ENCODE measurements at regions not wholly inside any gene's neighbourhood (a gene's known extent, or its start where the extent isn't known, plus 50 kb on each side); places are given as distances from the start of the nearest gene placed in this dataset.

DNA sequence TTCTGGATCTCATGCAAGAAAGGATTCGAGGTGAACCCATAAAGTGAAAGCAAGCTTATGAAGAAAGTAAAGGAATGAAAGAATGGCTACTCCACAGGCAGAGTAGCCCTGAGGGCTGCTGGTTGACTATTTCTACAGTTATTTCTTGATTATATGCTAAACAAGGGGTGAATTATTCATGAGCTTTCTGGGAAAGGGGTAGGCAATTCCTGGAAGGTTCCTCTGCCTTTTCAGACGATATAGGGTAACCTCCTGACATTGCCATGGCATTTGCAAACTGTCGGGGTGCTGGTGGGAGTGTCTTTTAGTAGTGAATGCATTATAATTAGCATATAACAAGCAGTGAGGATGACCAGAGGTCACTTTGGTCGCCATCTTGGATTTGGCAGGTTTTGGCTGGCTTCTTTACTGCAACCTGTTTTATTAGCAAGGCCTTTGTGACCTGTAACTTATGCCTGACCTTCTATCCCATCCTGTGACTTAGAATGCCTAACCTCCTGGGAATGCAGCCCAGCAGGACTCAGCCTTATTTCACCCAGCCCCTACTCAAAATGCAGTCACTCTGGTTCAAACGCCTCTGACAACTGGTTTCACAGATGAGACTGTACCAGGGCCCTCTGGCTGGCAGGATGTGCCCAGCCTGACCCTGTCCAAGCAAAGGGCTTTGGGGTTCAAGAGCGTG lies 157.7 kb upstream of the SFSWAP start:
- TF ChIP-seq LEF1 (IDR thresholded peaks at IDR 0.05; ENCODE audit: borderline replicate concordance) (no peak), ZNF384 (IDR thresholded peaks at IDR 0.05) (no peak), TARDBP (IDR thresholded peaks at IDR 0.05) (no peak), NFRKB (IDR thresholded peaks at IDR 0.05) (no peak), L3MBTL2 (conservative IDR thresholded peaks at IDR 0.05) (no peak), FOXA1 (IDR thresholded peaks at IDR 0.05) (no peak), FOXK2 (IDR thresholded peaks at IDR 0.05) (no peak)
- ChIA-PET POLR2A (no interaction called here), CTCF (no interaction called here)
- no peak for DNase-seq (ENCODE audit: extremely low spot score)

DNA sequence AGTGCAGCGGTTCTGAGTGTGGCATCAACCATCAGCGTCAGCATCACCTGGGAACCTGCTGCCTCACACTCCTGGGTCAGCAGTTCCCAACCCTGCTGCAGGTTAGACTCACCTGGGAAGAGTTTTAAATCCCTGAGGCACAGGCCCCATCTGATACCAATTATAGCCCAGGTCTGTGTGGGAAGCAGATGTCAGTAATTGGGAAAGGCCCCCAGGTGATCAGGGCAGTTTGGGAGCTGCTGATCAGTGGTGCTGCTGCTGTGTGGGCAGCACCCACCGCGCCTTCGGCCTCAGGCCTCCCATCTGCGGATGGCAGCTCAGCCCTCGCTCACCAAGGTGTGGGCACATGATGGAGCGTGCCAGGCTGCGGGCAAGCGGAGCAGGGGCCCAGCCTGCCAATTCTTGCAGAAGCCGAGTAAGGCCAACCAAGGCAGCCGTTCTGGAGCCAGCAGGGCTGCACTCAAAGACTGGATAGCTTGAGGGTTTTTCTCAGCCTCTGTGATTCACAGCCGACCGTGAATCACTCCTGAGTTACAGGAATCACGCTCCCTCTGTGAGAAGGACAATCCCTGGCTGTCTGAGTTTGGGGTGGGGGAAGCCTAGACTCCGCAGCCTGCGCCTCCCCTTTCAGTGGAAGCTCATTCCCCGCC lies 155.6 kb upstream of the SFSWAP start:
- POLR2A ChIA-PET, result no interaction called here
- TF ChIP-seq SP1 (IDR thresholded peaks at IDR 0.05) (no peak), ELF4 (IDR thresholded peaks at IDR 0.05) (no peak), L3MBTL2 (conservative IDR thresholded peaks at IDR 0.05) (no peak), ZNF384 (IDR thresholded peaks at IDR 0.05) (no peak), FOXA1 (IDR thresholded peaks at IDR 0.05) (no peak), TARDBP (IDR thresholded peaks at IDR 0.05) (no peak), FOXM1 (IDR thresholded peaks at IDR 0.05; ENCODE audit: borderline replicate concordance) (no peak), CTBP1 (IDR thresholded peaks at IDR 0.05; ENCODE audit: borderline replicate concordance) (no peak), ARNT (IDR thresholded peaks at IDR 0.05) (no peak), SUZ12 (IDR thresholded peaks at IDR 0.05) (no peak)
- no peak for DNase-seq (ENCODE audit: extremely low spot score)
- CTCF ChIA-PET, result no interaction called here

DNA sequence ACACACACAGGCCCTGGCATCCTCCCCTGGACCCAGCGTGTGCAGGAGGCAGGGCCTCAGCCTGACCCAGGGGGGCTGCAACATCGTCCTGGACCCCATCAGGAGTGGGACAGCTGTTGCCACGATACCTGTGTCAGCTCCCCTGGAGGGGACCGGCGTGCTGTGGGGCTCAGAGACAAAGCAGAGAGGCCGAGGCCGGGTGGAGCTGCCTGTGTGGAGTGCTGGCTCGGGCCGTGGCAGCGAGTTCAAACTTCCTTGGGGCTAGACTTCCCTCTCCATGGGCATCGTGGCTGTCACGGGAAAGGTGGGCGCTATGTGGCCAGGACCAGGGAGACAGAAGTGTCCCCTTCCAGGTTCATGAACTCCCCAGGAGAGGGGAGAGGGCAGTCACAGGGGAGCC lies 155.0 kb upstream of the SFSWAP start:
- CTCF ChIA-PET, result no interaction called here
- DNase-seq (ENCODE audit: extremely low spot score), result no peak
- POLR2A ChIA-PET, result no interaction called here
- TF ChIP-seq NFRKB (IDR thresholded peaks at IDR 0.05) (no peak), L3MBTL2 (conservative IDR thresholded peaks at IDR 0.05) (no peak), FOXM1 (IDR thresholded peaks at IDR 0.05; ENCODE audit: borderline replicate concordance) (no peak), HDGF (IDR thresholded peaks at IDR 0.05; ENCODE audit: borderline replicate concordance) (no peak), BHLHE40 (IDR thresholded peaks at IDR 0.05; ENCODE audit: borderline replicate concordance) (no peak), SUZ12 (IDR thresholded peaks at IDR 0.05) (no peak), FOXA1 (IDR thresholded peaks at IDR 0.05) (no peak), ELF4 (IDR thresholded peaks at IDR 0.05) (no peak), SP1 (IDR thresholded peaks at IDR 0.05) (no peak), TARDBP (IDR thresholded peaks at IDR 0.05) (no peak), ARNT (IDR thresholded peaks at IDR 0.05) (no peak), LEF1 (IDR thresholded peaks at IDR 0.05; ENCODE audit: borderline replicate concordance) (no peak), ZNF384 (IDR thresholded peaks at IDR 0.05) (no peak), FOXK2 (IDR thresholded peaks at IDR 0.05) (no peak), CTBP1 (IDR thresholded peaks at IDR 0.05; ENCODE audit: borderline replicate concordance) (no peak)
- TF ChIP-seq, protein P1, sequence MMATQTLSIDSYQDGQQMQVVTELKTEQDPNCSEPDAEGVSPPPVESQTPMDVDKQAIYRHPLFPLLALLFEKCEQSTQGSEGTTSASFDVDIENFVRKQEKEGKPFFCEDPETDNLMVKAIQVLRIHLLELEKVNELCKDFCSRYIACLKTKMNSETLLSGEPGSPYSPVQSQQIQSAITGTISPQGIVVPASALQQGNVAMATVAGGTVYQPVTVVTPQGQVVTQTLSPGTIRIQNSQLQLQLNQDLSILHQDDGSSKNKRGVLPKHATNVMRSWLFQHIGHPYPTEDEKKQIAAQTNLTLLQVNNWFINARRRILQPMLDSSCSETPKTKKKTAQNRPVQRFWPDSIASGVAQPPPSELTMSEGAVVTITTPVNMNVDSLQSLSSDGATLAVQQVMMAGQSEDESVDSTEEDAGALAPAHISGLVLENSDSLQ (IDR thresholded peaks at IDR 0.05), result no peak

DNA sequence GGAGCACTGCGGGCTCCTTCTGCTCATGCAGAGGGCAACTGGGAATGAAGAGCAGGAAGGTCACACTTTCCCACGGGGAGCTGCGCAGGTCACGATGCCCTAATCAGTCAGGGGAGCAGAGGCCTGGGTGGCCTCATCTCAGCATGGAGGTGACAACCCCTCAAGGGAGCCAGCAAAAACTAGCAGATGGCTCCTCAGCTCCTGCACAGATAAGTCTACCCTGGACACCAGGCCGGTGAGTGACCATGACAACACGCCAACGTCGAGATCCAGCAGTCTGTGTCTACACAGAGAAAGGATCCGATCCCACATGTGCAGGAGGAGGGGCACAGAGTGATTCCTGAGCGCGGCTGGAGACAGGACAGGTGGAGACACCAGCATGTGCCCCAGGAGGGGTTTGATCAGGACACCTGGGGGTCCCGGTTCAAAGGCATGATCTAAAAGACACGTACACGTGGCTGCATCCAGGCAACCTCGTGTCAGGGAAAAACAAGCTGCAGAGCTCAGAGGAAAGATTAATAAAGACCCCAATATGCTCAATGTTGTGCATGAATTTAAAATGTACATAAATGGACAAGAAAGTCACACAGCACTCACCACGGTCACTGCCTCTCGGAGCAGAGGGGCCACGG lies 153.7 kb upstream of the SFSWAP start:
- ChIA-PET CTCF (no interaction called here), POLR2A (no interaction called here)
- DNase-seq (ENCODE audit: extremely low spot score), result no peak
- TF ChIP-seq TARDBP (IDR thresholded peaks at IDR 0.05), result no peak
- TF ChIP-seq FOXM1 (IDR thresholded peaks at IDR 0.05; ENCODE audit: borderline replicate concordance), result no peak
- no peak for TF ChIP-seq ARNT (IDR thresholded peaks at IDR 0.05)
- no peak for TF ChIP-seq HDGF (IDR thresholded peaks at IDR 0.05; ENCODE audit: borderline replicate concordance)
- TF ChIP-seq NFRKB (IDR thresholded peaks at IDR 0.05), result no peak
- no peak for TF ChIP-seq FOXA1 (IDR thresholded peaks at IDR 0.05)
- TF ChIP-seq FOXK2 (IDR thresholded peaks at IDR 0.05), result no peak
- TF ChIP-seq ELF4 (IDR thresholded peaks at IDR 0.05), result no peak
- no peak for TF ChIP-seq L3MBTL2 (conservative IDR thresholded peaks at IDR 0.05)

DNA sequence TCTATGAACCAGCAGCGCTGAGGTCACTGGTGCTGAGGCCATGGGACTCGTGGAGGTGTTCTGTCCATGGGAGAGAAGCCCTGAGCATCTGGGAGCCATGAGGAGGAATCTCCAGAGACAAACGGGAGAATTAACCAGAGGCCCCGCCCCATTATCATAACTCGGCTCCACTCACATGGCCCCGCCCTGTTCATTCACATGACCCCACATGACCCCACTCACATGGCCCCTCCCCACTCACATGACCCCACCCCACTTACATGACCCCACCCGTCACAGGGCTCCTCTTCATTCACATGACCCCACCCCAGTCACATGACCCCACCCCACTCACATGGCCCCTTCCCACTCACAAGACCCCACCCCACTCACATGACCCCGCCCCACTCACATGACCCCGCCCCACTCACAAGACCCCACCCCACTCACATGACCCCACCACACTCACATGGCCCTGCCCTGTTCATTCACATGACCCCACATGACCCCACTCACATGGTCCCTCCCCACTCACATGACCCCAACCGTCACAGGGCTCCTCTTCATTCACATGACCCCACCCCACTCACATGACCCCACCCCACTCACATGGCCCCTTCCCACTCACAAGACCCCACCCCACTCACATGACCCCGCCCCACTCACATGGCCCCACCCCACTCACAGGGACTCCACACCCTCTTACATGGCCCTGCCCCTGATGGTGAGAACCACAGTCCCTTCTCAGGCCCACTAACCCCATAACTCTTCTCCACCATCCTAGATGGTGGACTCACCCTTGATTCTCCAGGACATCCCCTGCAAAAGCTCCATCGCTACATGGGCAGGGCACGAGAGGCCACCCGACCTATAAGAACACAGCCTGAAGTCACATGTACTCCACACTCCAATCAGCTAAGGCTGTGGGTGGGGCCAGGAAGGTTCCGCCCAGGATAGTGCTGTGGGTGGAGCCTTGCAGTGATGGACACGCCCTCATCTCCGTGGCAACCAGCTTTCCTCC lies 151.1 kb upstream of the SFSWAP start:
- DNase-seq (ENCODE audit: extremely low spot score), result no peak
- ChIA-PET POLR2A (no interaction called here), CTCF (no interaction called here)
- no peak for TF ChIP-seq CTBP1 (IDR thresholded peaks at IDR 0.05; ENCODE audit: borderline replicate concordance)
- TF ChIP-seq ARNT (IDR thresholded peaks at IDR 0.05), result no peak
- no peak for TF ChIP-seq FOXK2 (IDR thresholded peaks at IDR 0.05)
- no peak for TF ChIP-seq BHLHE40 (IDR thresholded peaks at IDR 0.05; ENCODE audit: borderline replicate concordance)
- no peak for TF ChIP-seq LEF1 (IDR thresholded peaks at IDR 0.05; ENCODE audit: borderline replicate concordance)
- no peak for TF ChIP-seq TARDBP (IDR thresholded peaks at IDR 0.05)
- TF ChIP-seq, protein P1 (IDR thresholded peaks at IDR 0.05), result no peak
- no peak for TF ChIP-seq HDGF (IDR thresholded peaks at IDR 0.05; ENCODE audit: borderline replicate concordance)
- TF ChIP-seq ELF4 (IDR thresholded peaks at IDR 0.05), result no peak
- TF ChIP-seq FOXA1 (IDR thresholded peaks at IDR 0.05), result no peak
- TF ChIP-seq SP1 (IDR thresholded peaks at IDR 0.05), result no peak
- no peak for TF ChIP-seq L3MBTL2 (conservative IDR thresholded peaks at IDR 0.05)
- TF ChIP-seq SUZ12 (IDR thresholded peaks at IDR 0.05), result no peak
- no peak for TF ChIP-seq ZNF384 (IDR thresholded peaks at IDR 0.05)
